ENCODE measurements at regions not wholly inside any gene's neighbourhood (a gene's known extent, or its start where the extent isn't known, plus 50 kb on each side); places are given as distances from the start of the nearest gene placed in this dataset.

DNA sequence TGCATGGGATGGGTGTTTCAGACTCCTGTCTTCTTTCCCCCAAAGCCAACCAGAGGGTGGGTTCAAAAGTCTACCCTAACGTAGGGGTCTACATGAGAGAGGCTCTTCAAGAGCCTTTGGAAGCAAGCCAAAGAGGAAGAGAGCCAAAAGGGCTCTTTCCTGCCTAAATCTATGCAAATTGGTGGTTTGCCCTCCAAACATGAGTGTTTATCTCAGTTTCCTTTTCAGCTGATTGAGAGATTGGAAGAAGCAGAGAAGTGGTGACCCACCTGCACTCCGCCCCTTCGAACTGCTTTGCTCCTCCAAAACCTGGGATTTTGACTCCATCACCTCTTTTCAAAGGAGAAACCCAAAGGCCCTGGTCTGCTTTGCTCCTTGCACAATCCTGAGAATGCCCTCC lies 65.4 kb upstream of the MAF start:
- DNase-seq, result no peak

- DNase-seq, result no peak
These were observed 63.9 kb upstream of the MAF start for GRCh38 chr16:79664407-79664806.

- DNase-seq, result no peak
These were observed 62.3 kb upstream of the MAF start for GRCh38 chr16:79662669-79663313.

DNA sequence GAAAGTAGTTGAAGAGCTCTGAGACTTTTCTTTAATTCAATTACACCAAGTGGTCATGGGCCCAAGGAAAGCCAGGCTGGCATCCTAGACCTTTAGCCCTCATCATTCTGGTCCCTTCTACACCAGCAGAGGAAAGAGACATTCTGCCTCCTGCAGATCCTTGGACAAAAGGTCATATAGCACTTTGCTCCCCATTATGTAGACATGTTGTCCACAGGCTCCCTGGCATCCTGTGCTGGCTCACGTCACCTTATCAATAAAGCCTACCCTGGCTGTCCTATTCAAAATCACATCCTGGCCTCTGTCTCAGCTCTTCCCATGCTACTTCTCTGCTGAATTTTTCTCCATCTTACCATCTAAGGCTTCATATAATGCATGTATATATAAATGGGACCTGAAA lies 61.6 kb upstream of the MAF start:
- DNase-seq, result no peak

GRCh38 chr16:79661578-79661977 lies 61.0 kb upstream of the MAF start:
- DNase-seq, result no peak

- DNase-seq, result no peak
These were observed 58.8 kb upstream of the MAF start for GRCh38 chr16:79659344-79659743.

GRCh38 chr16:79658301-79659033 lies 57.9 kb upstream of the MAF start:
- DNase-seq, result no peak

- DNase-seq, result no peak
These were observed 56.1 kb upstream of the MAF start for GRCh38 chr16:79656553-79657115.

GRCh38 chr16:79653373-79653891 lies 52.9 kb upstream of the MAF start:
- no peak for DNase-seq

GRCh38 chr16:79651363-79651762 lies 50.8 kb upstream of the MAF start:
- no peak for DNase-seq
